Panc1 (cell line): ENCODE measurements at regions not wholly inside any gene's neighbourhood (a gene's known extent, or its start where the extent isn't known, plus 50 kb on each side); places are given as distances from the start of the nearest gene placed in this dataset.

Experiments used
- CTCF ChIP-seq: fragments of 450-650 bp; IDR thresholded peaks from 2 replicates; pipeline ENCODE4 v1.5.1; 2017; ENCODE audit warnings: mild to moderate bottlenecking
- POLR2AphosphoS5 ChIP-seq: IDR thresholded peaks from 2 replicates; pipeline ENCODE4 v1.6.1; 2012; ENCODE audit warnings: mild to moderate bottlenecking, low read depth, low read length, moderate library complexity
- REST ChIP-seq, 2 experiments: IDR thresholded peaks; 2 replicates each; pipeline ENCODE4 v1.6.1; 2011 to 2012; ENCODE audit warnings: low read depth in 2 of 2, control low read depth in 1 of 2, low read length in 1 of 2, mild to moderate bottlenecking in 1 of 2, moderate library complexity in 1 of 2; ENCODE audit not compliant: insufficient read depth in 1 of 2
- SIN3A ChIP-seq: IDR thresholded peaks from 2 replicates; pipeline ENCODE4 v1.6.1; 2012; ENCODE audit warnings: low read depth, mild to moderate bottlenecking, low read length, moderate library complexity, borderline replicate concordance; ENCODE audit not compliant: insufficient read depth

- TF ChIP-seq CTCF: no peak
- TF ChIP-seq SIN3A: no peak
- no peak for TF ChIP-seq REST (IDR thresholded peaks at IDR 0.05; ENCODE audit: insufficient read depth in 1 of 2, low read depth in 2 of 2, low read length in 1 of 2)
- no peak for TF ChIP-seq POLR2AphosphoS5
These were observed 981.8 kb downstream of the SLITRK1 start for GRCh38 chr13:82900453-82900852.
